Suprapubic skin (tissue), 4 donors: ENCODE measurements at regions not wholly inside any gene's neighbourhood (a gene's known extent, or its start where the extent isn't known, plus 50 kb on each side); places are given as distances from the start of the nearest gene placed in this dataset.

Experiments
- EP300 ChIP-seq: sonication (generic); formaldehyde crosslinking; IDR thresholded peaks from one replicate; pipeline ENCODE4 v1.6.1; 2017; ENCODE audit warnings: antibody characterized with exemption
- POLR2A ChIP-seq, 2 donors: fragments of 450-650 bp; IDR thresholded peaks; one replicate each; pipeline ENCODE4 v1.6.1; 2017; ENCODE audit warnings: antibody characterized with exemption in 2 of 2, mild to moderate bottlenecking in 2 of 2, moderate library complexity in 2 of 2
- POLR2AphosphoS5 ChIP-seq, 3 donors: sonication (generic); formaldehyde crosslinking; IDR thresholded peaks; one replicate each; pipeline ENCODE4 v1.6.1; 2017; ENCODE audit warnings: antibody characterized with exemption in 3 of 3
- TF ChIP-seq, protein P1 (sequence below), 2 donors: fragments of 200-600 bp in 1 of 2; fragments of 450-650 bp in 1 of 2; sonication (generic) in 1 of 2; IDR thresholded peaks; one replicate each; pipeline ENCODE4 v1.5.1; 2016 to 2019; ENCODE audit warnings: antibody characterized with exemption in 2 of 2, mild to moderate bottlenecking in 1 of 2, moderate library complexity in 1 of 2

DNA sequence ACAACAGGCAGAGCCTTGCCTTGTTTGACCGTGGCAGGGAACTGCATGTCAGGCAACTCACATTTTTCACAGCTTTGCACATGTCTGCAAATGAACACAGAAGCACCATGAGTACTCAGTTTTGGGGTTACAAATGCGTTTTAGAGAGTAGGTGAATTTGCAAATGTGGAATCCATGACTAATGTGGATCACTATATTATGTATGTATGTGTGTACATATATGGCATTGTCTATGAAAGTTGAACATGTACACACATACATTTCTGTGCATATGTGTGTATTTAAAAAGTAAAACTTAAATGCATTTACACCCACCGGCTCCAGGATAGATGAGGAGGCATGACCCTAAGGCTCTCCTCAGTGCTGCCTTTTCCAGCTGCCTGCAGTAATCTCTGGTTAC is 65.1 kb downstream of the SOWAHC start:
- TF ChIP-seq, protein P1, sequence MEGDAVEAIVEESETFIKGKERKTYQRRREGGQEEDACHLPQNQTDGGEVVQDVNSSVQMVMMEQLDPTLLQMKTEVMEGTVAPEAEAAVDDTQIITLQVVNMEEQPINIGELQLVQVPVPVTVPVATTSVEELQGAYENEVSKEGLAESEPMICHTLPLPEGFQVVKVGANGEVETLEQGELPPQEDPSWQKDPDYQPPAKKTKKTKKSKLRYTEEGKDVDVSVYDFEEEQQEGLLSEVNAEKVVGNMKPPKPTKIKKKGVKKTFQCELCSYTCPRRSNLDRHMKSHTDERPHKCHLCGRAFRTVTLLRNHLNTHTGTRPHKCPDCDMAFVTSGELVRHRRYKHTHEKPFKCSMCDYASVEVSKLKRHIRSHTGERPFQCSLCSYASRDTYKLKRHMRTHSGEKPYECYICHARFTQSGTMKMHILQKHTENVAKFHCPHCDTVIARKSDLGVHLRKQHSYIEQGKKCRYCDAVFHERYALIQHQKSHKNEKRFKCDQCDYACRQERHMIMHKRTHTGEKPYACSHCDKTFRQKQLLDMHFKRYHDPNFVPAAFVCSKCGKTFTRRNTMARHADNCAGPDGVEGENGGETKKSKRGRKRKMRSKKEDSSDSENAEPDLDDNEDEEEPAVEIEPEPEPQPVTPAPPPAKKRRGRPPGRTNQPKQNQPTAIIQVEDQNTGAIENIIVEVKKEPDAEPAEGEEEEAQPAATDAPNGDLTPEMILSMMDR (IDR thresholded peaks at IDR 0.05): no peak
- no peak for TF ChIP-seq POLR2A (IDR thresholded peaks at IDR 0.05)
- TF ChIP-seq EP300: no peak
- no peak for TF ChIP-seq POLR2AphosphoS5 (IDR thresholded peaks at IDR 0.05)
